ENCODE measurements at regions not wholly inside any gene's neighbourhood (a gene's known extent, or its start where the extent isn't known, plus 50 kb on each side); places are given as distances from the start of the nearest gene placed in this dataset.

DNA sequence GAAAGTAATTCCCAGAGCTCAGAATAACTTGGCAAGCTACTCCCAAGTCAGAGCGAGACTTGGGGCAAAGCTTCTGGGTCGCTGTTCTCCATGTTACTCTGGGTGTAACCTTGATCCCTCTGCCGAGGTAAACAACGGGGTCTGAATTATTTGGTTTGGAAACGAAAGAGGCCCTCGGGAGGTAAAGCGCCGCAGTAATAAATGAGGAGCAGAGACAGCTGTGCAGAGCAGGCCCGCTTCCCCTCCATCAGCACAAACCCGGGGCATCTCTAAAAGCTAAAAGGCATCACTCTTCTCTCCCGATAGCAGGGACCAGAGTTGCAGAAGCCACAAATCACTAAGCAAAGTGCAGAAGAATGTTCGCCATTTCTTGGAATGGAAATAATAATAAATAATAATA, 561.5 kb downstream of the BCOR start:
- TF ChIP-seq, protein P1, sequence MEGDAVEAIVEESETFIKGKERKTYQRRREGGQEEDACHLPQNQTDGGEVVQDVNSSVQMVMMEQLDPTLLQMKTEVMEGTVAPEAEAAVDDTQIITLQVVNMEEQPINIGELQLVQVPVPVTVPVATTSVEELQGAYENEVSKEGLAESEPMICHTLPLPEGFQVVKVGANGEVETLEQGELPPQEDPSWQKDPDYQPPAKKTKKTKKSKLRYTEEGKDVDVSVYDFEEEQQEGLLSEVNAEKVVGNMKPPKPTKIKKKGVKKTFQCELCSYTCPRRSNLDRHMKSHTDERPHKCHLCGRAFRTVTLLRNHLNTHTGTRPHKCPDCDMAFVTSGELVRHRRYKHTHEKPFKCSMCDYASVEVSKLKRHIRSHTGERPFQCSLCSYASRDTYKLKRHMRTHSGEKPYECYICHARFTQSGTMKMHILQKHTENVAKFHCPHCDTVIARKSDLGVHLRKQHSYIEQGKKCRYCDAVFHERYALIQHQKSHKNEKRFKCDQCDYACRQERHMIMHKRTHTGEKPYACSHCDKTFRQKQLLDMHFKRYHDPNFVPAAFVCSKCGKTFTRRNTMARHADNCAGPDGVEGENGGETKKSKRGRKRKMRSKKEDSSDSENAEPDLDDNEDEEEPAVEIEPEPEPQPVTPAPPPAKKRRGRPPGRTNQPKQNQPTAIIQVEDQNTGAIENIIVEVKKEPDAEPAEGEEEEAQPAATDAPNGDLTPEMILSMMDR (IDR thresholded peaks at IDR 0.05; ENCODE audit: low read depth, low read length, poor library complexity, severe bottlenecking): no peak
- TF ChIP-seq EZH2phosphoT487 (IDR thresholded peaks at IDR 0.05; ENCODE audit: borderline replicate concordance, low read length): no peak

All from DOHH2 (cell line).